ENCODE measurements at regions not wholly inside any gene's neighbourhood (a gene's known extent, or its start where the extent isn't known, plus 50 kb on each side); places are given as distances from the start of the nearest gene placed in this dataset.

DNA sequence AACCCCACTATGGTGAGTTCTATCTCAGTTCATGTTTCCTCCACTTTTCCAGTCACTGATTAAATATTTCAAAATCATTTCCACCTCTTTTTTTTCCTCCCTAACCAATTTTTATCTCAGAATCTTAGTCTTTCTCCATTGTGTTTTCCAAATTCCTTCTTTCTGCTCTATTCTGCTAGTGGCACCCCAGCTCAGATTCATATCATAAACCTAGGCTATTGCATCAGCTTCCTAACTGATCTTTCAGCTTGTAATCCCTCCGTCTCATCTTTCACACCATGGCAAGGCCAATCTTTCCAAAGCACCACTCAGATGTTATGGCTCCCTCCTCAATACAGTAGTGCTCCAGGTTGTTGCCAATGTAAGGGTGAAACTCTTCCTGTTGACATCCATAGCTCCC is 631.9 kb downstream of the PLPP3 start:
- TF ChIP-seq, protein P1, sequence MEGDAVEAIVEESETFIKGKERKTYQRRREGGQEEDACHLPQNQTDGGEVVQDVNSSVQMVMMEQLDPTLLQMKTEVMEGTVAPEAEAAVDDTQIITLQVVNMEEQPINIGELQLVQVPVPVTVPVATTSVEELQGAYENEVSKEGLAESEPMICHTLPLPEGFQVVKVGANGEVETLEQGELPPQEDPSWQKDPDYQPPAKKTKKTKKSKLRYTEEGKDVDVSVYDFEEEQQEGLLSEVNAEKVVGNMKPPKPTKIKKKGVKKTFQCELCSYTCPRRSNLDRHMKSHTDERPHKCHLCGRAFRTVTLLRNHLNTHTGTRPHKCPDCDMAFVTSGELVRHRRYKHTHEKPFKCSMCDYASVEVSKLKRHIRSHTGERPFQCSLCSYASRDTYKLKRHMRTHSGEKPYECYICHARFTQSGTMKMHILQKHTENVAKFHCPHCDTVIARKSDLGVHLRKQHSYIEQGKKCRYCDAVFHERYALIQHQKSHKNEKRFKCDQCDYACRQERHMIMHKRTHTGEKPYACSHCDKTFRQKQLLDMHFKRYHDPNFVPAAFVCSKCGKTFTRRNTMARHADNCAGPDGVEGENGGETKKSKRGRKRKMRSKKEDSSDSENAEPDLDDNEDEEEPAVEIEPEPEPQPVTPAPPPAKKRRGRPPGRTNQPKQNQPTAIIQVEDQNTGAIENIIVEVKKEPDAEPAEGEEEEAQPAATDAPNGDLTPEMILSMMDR (conservative IDR thresholded peaks at IDR 0.05; ENCODE audit: low read length) = no peak
- TF ChIP-seq EZH2phosphoT487 (IDR thresholded peaks at IDR 0.05; ENCODE audit: borderline replicate concordance, low read depth, low read length) = no peak
